Stimulated activated CD4-positive, alpha-beta T cell treated with anti-CD3 and anti-CD28 coated beads, Interleukin-4, amount 100 ng/mL, for 4 hours (primary cell): ENCODE measurements at regions not wholly inside any gene's neighbourhood (a gene's known extent, or its start where the extent isn't known, plus 50 kb on each side); places are given as distances from the start of the nearest gene placed in this dataset.
"Not testable (repeated sequence)": the region's sequence is repeated elsewhere in the genome, so short reads cannot be mapped to it uniquely, and the experiment has no call there.

Source experiments
- DNase-seq, 2 experiments: peaks; one replicate each; pipeline ENCODE4 v3.0.0-alpha.2; 2020

GRCh38 chr7:116342125-116342524 lies 131.8 kb downstream of the TES start:
- DNase-seq, result no peak

DNA sequence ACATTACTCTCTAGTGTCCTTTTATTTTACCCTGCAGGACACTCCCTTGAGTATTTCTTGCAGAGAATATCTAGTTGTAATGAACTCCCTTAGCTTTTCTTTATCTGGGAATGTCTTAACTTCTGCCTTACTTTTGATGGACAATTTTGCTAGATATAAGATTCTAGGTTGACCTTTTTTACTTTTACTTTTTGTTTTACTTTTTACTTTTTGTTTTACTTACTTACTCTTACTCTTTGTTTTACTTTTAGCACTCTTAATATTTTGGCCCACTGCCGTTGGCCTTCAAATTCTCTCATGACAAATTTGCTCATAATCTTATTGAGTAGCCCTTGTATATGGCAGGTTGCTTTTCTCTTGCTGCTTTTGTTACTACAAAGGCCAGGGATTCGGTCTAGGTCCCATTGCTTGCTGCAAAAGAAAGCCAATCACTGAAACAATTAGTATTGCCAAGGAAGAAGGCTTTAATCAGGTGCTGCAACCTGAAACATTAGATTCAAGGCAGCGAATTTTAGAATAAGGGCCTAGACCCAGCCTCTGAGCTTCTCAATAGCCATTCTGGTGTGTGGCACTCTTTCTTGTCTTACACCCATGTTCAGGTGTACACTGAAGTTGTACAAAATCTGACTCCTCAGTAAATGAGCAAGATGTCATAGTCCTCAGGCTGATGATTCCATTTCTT lies 137.0 kb downstream of the TES start:
- no peak for DNase-seq

DNA sequence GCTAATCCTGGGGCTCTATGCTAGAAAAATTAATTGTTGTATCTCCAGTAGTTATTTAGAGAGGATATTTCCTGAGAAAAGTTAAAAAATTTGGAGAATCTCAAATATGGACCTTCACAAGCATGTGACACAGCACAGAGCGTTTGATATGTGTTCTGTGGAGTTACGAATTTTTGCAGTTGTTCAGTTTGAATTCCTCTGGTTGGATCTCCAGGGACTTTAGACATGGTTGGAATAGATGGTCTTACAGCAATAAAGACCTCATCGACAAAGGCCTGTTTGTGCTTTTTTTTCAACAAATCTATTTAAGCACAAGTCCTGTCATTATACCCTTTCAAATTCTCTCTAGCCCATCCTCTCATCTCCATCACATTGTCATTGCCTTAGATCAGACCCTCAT lies 138.0 kb downstream of the TES start:
- DNase-seq, result no peak

- DNase-seq, result no peak
Measured at GRCh38 chr7:116351966-116352365, 141.6 kb downstream of the TES start.

GRCh38 chr7:116353647-116354046 lies 143.3 kb downstream of the TES start:
- DNase-seq, result no peak

- DNase-seq, result no peak
Measured at GRCh38 chr7:116354171-116354545, 143.8 kb downstream of the TES start.

- DNase-seq, result no peak
Measured at GRCh38 chr7:116354546-116355423, 144.4 kb downstream of the TES start.

DNA sequence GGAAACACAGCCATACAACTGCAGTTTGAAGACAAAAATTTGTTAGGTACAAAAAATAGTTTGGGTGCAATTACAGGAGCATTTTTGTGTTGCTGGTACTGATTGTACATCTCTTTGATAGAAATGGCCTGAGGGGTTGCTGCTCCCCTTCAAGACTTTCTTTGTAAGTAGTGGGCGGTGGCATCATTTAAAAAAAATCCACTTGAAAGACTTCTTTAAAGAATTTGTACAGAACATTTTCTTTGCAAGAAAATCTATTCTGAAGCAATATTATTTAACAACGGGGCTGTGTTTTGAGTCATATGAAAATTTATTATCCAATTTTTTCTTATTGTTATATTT lies 144.1 kb upstream of the CAV2 start:
- no peak for DNase-seq

GRCh38 chr7:116356333-116356965 lies 143.1 kb upstream of the CAV2 start:
- DNase-seq, result no peak

DNA sequence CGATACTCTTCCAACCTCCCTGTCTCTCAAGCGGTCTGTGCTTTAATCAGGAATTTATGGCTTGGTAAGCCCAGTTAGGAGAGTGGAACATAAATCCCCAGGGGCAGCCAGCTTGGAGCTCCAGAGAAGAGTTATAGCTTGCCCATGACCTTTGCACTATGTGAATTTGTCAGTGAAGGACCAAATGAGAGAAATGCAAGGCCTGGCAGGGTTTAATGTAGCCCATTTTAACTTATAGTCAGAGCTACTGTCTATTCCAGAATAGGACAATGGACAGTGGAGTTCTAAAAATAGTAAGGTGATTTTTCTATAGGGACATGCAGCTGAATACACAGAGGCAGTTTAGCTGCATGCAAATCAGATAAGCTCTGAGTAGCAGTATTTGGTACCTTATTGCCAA lies 142.6 kb upstream of the CAV2 start:
- DNase-seq, result no peak

DNA sequence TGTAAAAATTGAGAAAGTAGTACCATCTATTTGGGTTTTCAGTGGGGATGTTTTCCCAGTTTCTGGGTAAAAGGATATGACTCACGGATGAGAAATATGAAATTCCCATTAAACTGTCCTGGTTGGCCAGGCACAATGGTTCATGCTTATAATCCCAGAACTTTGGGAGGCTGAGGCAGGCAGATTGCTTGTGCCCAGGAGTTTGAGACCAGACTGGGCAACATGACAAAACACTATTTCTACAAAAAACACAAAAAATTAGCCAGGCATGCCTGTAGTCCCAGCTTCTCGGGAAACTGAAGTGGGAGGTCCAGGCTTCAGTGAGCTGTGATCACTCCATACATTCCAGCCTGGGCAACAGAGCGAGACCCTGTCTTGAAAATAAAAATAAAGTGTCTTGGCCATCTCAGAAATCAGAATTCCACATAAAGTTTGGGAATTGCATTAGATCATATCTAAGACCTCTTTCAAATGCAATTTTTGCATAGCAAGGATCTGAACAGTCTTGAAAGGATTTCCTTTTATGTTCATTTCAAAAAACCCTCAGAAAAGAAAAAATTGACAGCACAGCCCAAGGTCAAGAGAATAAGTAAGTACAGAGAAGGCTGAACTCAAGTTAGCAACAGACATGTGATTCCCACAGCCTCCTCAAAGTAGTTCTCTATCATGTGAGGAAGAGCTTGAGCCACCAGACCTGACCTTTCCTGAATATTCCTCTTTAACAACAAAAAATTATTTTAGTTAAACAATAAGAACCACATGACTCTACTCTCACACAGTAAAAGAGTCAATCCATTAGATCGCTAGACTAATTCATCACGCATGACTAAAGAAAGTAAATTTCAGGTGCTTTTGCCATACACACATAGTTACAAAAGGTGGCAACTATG lies 141.5 kb upstream of the CAV2 start:
- no peak for DNase-seq

GRCh38 chr7:116361767-116362166 lies 137.8 kb upstream of the CAV2 start:
- no peak for DNase-seq

DNA sequence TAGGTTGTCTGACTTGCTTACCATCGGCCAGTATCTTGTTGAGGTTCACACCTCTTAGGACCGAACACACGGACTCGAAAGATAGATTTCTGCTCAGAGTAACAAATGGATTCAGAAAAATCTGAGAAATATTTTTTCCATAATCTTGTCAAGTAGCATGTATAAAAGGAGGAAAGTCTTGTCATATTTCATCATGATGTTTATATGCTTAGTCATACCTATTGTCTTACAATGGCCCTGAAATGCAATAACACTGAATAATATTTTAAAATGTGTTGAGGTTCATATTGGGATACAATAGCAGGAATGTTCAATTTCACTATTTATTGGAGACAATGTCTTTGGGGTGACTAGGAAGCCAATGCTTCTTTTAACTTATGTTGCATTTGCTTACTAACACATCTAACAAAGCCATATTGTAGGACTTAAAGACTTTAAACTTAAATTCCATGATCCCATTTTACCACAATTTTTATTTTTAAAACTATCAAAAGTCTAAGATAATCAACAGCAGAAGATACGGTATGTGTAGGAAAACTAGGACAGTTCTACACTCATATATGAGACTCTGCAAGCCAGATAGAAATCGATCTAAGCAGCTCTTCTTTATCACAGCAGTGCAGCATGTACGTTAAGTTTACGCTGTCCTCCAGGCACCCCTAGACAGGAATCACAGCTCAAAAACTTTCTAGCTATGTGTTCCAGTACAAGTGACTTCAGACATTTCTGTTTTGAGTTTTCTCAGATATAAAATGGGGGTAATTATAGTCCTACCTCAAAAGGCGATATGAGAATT lies 135.7 kb upstream of the CAV2 start:
- no peak for DNase-seq

GRCh38 chr7:116364469-116364868 lies 135.1 kb upstream of the CAV2 start:
- no peak for DNase-seq

- DNase-seq, result no peak
Measured at GRCh38 chr7:116365797-116366196, 133.7 kb upstream of the CAV2 start.

- DNase-seq, result no peak
Measured at GRCh38 chr7:116367171-116367813, 132.2 kb upstream of the CAV2 start.

GRCh38 chr7:116368965-116369364 lies 130.6 kb upstream of the CAV2 start:
- no peak for DNase-seq

DNA sequence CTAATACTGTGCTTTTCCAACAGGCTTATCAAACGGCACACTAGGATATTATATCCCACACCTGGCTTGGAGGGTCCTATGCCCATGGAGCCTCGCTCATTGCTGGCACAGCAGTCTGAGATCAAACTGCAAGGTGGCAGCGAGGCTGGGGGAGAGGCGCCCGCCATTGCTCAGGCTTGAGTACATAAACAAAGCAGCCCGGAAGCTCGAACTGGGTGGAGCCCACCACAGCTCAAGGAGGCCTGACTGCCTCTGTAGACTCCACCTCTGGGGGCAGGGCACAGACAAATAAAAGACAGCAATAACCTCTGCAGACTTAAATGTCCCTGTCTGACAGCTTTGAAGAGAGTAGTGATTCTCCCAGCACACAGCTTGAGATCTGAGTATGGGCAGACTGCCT lies 128.0 kb upstream of the CAV2 start:
- not testable (repeated sequence) for DNase-seq

DNA sequence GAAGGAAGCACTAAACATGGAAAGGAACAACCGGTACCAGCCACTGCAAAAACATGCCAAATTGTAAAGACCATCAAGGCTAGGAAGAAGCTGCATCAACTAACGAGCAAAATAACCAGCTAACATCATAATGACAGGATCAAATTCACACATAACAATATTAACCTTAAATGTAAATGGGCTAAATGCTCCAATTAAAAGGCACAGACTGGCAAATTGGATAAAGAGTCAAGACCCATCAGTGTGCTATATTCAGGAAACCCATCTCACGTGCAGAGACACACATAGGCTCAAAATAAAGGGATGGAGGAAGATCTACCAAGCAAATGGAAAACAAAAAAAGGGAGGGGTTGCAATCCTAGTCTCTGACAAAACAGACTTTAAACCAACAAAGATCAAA lies 126.3 kb upstream of the CAV2 start:
- DNase-seq, result not testable (repeated sequence)

DNA sequence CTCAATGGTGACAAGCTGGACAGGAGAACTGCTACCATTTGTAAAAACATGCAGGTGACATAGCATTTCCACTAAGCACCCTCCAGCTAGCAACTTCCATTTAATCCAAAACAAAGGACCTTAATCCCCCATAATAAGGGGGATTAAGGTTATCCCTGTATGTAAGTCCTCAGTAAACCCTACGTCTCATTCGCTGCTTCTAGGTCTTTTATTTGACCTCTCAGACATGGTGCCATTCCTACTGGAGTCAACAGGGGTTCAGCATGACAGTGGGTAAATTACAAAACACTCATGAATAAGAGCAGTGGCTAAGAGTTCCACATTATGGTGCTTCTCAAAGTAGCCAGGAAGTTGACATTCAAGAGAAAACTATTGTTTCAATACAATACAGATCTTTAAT lies 121.8 kb upstream of the CAV2 start:
- DNase-seq, result no peak

GRCh38 chr7:116380025-116380424 lies 119.5 kb upstream of the CAV2 start:
- DNase-seq, result no peak

DNA sequence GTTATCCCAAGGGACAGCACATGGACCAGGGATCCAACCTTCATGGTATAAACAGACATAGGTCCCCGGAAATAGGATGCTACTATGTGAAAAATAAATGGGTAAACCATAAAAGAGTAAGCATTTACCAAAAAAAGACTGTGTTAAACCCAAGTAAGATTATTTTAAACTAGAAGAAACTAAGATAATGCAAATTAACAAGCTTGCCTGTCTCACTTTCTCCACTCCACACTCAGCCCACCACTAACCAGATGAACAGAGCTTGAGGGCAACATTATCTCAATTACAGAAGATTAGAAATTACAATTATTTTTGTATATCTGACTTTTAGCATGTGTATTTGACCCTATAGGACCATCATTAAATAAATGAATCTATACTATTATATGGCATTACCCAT lies 117.2 kb upstream of the CAV2 start:
- no peak for DNase-seq
